Prostate gland (tissue), 2 donors: ENCODE measurements at regions not wholly inside any gene's neighbourhood (a gene's known extent, or its start where the extent isn't known, plus 50 kb on each side); places are given as distances from the start of the nearest gene placed in this dataset.

ENCODE experiments used
- POLR2A ChIP-seq: fragments of 450-650 bp; IDR thresholded peaks from one replicate; pipeline ENCODE4 v1.6.1; 2016; ENCODE audit warnings: antibody characterized with exemption, mild to moderate bottlenecking
- TF ChIP-seq, protein P1 (sequence below), 4 experiments: fragments of 200-600 bp in 2 of 4; fragments of 450-650 bp in 2 of 4; sonication (generic) in 2 of 4; IDR thresholded peaks; 1 replicate in 3 of 4; 2 replicates in 1 of 4; pipeline ENCODE4 v1.5.1; 2016 to 2019; ENCODE audit warnings: antibody characterized with exemption in 4 of 4, mild to moderate bottlenecking in 2 of 4, moderate library complexity in 2 of 4

DNA sequence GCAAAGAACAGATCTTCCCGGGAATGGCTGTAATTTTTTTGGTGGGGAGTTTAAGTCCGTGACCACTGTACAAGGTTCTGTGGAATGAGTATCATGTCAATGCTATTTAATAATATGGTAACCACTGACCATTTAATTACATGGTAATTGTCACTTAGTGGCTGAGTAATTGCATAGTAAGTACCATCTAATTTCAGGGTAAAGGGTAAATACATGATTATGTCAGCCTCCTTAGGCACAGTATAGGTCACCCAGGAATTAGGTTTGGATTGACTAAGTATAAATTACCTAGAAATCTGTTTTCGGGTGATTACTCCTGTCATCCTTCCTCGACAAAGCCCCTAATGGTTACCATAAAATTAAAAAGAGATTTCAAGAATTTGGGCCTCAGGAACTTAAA lies 120.1 kb upstream of the AGBL1 start:
- TF ChIP-seq POLR2A, result no peak
- TF ChIP-seq, protein P1, sequence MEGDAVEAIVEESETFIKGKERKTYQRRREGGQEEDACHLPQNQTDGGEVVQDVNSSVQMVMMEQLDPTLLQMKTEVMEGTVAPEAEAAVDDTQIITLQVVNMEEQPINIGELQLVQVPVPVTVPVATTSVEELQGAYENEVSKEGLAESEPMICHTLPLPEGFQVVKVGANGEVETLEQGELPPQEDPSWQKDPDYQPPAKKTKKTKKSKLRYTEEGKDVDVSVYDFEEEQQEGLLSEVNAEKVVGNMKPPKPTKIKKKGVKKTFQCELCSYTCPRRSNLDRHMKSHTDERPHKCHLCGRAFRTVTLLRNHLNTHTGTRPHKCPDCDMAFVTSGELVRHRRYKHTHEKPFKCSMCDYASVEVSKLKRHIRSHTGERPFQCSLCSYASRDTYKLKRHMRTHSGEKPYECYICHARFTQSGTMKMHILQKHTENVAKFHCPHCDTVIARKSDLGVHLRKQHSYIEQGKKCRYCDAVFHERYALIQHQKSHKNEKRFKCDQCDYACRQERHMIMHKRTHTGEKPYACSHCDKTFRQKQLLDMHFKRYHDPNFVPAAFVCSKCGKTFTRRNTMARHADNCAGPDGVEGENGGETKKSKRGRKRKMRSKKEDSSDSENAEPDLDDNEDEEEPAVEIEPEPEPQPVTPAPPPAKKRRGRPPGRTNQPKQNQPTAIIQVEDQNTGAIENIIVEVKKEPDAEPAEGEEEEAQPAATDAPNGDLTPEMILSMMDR (IDR thresholded peaks at IDR 0.05), result no peak
